ENCODE measurements at regions not wholly inside any gene's neighbourhood (a gene's known extent, or its start where the extent isn't known, plus 50 kb on each side); places are given as distances from the start of the nearest gene placed in this dataset.

DNA sequence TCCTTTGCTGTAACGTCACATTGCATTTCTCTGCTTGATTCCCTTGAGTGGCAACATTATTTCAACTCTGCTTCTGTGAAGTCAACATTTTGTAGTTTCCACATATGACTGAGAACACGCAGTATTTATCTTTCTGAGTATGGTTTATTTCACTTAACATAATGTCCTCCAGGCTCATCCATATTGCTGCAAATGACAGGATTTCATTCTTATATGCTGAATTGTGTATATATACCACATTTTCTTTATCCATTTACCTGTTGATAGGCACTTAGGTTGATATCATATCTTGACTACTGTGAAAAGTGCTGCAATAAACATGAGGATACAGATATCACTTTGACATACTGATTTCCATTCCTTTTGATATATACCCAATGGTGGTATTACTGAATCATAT lies 878.5 kb downstream of the PLOD2 start:
- H3K9me2 ChIP-seq (ENCODE audit: low read depth, low read length): no peaks in the 10 kb centered on the region
- TF ChIP-seq, protein P1, sequence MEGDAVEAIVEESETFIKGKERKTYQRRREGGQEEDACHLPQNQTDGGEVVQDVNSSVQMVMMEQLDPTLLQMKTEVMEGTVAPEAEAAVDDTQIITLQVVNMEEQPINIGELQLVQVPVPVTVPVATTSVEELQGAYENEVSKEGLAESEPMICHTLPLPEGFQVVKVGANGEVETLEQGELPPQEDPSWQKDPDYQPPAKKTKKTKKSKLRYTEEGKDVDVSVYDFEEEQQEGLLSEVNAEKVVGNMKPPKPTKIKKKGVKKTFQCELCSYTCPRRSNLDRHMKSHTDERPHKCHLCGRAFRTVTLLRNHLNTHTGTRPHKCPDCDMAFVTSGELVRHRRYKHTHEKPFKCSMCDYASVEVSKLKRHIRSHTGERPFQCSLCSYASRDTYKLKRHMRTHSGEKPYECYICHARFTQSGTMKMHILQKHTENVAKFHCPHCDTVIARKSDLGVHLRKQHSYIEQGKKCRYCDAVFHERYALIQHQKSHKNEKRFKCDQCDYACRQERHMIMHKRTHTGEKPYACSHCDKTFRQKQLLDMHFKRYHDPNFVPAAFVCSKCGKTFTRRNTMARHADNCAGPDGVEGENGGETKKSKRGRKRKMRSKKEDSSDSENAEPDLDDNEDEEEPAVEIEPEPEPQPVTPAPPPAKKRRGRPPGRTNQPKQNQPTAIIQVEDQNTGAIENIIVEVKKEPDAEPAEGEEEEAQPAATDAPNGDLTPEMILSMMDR (IDR thresholded peaks at IDR 0.05; ENCODE audit: low read length): no peak
- no peaks in the 10 kb centered on the region for H3K9me3 ChIP-seq (ENCODE audit: low read length)
- H3K79me2 ChIP-seq (ENCODE audit: insufficient read depth, low read length): no peaks in the 10 kb centered on the region
- no peak overlapping the region for H2AFZ ChIP-seq (ENCODE audit: low read length)
- H3K27ac ChIP-seq (ENCODE audit: low read depth, low read length, poor library complexity, severe bottlenecking): no peak overlapping the region
- no peak overlapping the region for H3K4me2 ChIP-seq (ENCODE audit: low read length)
- no peak overlapping the region for H3K4me3 ChIP-seq (ENCODE audit: low read depth, low read length, poor library complexity, severe bottlenecking)
- no peaks in the 10 kb centered on the region for H3F3A ChIP-seq (ENCODE audit: insufficient read depth, low read length)
- no peaks in the 10 kb centered on the region for H4K20me1 ChIP-seq (ENCODE audit: insufficient read depth, low read length)
- no peaks in the 10 kb centered on the region for H3K4me1 ChIP-seq (ENCODE audit: insufficient read depth, low read length, severe bottlenecking)
- no peaks in the 10 kb centered on the region for H3K27me3 ChIP-seq (ENCODE audit: insufficient read depth, low read length)
- no peak overlapping the region for H3K9ac ChIP-seq (ENCODE audit: low read length)
- H3K36me3 ChIP-seq (ENCODE audit: insufficient read depth, low read length): no peaks in the 10 kb centered on the region

DNA sequence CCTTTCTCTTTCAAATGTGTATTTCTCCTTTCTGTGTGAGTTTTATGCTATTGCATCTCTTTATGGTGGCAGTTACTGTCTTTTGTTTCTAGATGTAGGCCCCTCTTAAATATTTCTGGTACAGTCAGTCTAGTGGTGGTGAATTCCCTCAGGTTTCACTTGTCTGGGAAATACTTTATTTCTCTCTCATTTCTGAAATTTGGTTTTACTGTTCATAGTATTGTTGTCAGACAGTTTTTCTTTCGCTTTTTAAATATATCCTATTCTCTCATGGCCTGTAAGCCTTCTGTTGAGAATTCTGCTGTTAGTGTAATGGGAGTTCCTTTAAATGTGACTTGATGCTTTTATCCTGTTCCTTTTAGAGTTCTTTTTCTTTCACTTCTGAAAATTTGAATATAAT lies 874.0 kb downstream of the PLOD2 start:
- no peaks in the 10 kb centered on the region for H3K9me2 ChIP-seq (ENCODE audit: low read depth, low read length)
- H3F3A ChIP-seq (ENCODE audit: insufficient read depth, low read length): no peaks in the 10 kb centered on the region
- no peaks in the 10 kb centered on the region for H3K4me1 ChIP-seq (ENCODE audit: insufficient read depth, low read length, severe bottlenecking)
- no peaks in the 10 kb centered on the region for H3K27me3 ChIP-seq (ENCODE audit: insufficient read depth, low read length)
- H3K36me3 ChIP-seq (ENCODE audit: insufficient read depth, low read length): no peaks in the 10 kb centered on the region
- H3K4me2 ChIP-seq (ENCODE audit: low read length): no peak overlapping the region
- no peak overlapping the region for H3K27ac ChIP-seq (ENCODE audit: low read depth, low read length, poor library complexity, severe bottlenecking)
- no peak overlapping the region for H3K9ac ChIP-seq (ENCODE audit: low read length)
- no peaks in the 10 kb centered on the region for H3K9me3 ChIP-seq (ENCODE audit: low read length)
- H4K20me1 ChIP-seq (ENCODE audit: insufficient read depth, low read length): no peaks in the 10 kb centered on the region
- no peak overlapping the region for H2AFZ ChIP-seq (ENCODE audit: low read length)
- no peak overlapping the region for H3K4me3 ChIP-seq (ENCODE audit: low read depth, low read length, poor library complexity, severe bottlenecking)
- no peaks in the 10 kb centered on the region for H3K79me2 ChIP-seq (ENCODE audit: insufficient read depth, low read length)
- no peak for TF ChIP-seq EZH2 (IDR thresholded peaks at IDR 0.05; ENCODE audit: borderline replicate concordance, low read length)
- TF ChIP-seq, protein P1 (IDR thresholded peaks at IDR 0.05; ENCODE audit: low read length): no peak

DNA sequence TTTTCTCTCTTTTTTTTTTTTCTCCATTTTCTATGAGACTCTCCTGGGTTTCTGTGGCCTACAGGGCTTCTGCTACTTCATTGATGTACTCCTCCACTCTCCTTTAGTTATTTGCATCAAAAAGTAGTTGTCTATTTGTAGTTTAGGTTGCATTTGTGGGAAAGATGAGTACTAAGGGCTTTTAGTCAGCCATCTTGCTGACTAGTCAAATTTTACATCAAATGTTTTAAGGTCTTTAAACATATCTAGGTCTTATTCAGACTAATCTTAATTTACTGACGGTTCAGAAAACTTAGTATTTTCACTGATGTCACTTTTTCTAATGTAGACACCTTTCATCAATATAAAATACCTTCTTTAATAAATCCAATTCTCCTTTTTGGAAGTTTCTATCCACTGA lies 871.0 kb downstream of the PLOD2 start:
- Histone ChIP-seq H3K27me3 (ENCODE audit: insufficient read depth, low read length) (no peaks in the 10 kb centered on the region), H3K9me3 (ENCODE audit: low read length) (no peaks in the 10 kb centered on the region), H4K20me1 (ENCODE audit: insufficient read depth, low read length) (no peaks in the 10 kb centered on the region), H3K4me2 (ENCODE audit: low read length) (no peak overlapping the region), H3K4me1 (ENCODE audit: insufficient read depth, low read length, severe bottlenecking) (no peaks in the 10 kb centered on the region), H3K36me3 (ENCODE audit: insufficient read depth, low read length) (no peaks in the 10 kb centered on the region), H3K79me2 (ENCODE audit: insufficient read depth, low read length) (no peaks in the 10 kb centered on the region), H3K4me3 (ENCODE audit: low read depth, low read length, poor library complexity, severe bottlenecking) (no peak overlapping the region), H3K9ac (ENCODE audit: low read length) (no peak overlapping the region), H3K9me2 (ENCODE audit: low read depth, low read length) (no peaks in the 10 kb centered on the region), H3K27ac (ENCODE audit: low read depth, low read length, poor library complexity, severe bottlenecking) (no peak overlapping the region), H3F3A (ENCODE audit: insufficient read depth, low read length) (no peaks in the 10 kb centered on the region), H2AFZ (ENCODE audit: low read length) (no peak overlapping the region)
- no peak for TF ChIP-seq EZH2 (IDR thresholded peaks at IDR 0.05; ENCODE audit: borderline replicate concordance, low read length)
- TF ChIP-seq, protein P1 (IDR thresholded peaks at IDR 0.05; ENCODE audit: low read length): no peak
